ENCODE measurements at regions not wholly inside any gene's neighbourhood (a gene's known extent, or its start where the extent isn't known, plus 50 kb on each side); places are given as distances from the start of the nearest gene placed in this dataset.

GRCh38 chr13:76645632-76646031 lies 240.6 kb downstream of the KCTD12 start:
- TF ChIP-seq CTCF (conservative IDR thresholded peaks at IDR 0.05), result no peak
- no peak for TF ChIP-seq EZH2 (IDR thresholded peaks at IDR 0.05; ENCODE audit: low read depth)
